ENCODE measurements at regions not wholly inside any gene's neighbourhood (a gene's known extent, or its start where the extent isn't known, plus 50 kb on each side); places are given as distances from the start of the nearest gene placed in this dataset.

DNA sequence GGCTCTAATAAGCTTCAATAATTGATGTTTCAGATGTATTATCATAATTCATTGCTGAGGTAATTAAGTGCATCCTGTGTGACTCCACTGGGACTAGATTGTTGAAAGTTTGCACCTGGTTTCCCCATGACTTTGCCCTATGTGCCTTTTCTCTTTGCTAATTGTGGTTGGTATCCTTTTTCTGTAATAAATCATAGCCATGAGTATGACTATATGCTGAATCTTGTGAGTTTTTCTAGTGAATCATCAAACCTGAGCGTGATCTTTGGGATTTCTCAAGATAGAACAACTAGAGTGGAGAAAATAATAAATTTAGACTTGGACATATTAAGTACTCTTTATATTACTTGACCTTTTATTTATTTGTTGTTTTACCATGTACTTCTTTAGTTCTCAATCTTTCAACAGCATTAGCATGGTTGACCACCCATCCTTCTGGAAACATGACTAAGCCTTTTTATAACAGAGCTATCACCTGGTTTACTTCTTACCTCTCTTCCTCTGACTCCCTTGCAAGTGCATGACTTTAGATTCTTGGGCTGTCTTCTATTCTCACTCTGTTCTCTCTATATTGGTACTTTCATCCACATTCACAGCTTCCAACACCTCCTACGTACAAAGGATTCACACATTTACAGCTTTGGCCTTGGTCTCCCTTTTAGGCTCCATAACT, 239.6 kb upstream of the TAS2R1 start:
- H3K4me3 ChIP-seq (ENCODE audit: low read length), result no peak overlapping the region
- peak; percentile 91 for DNase-seq (ENCODE audit: low read depth)
- TF ChIP-seq, protein P1, sequence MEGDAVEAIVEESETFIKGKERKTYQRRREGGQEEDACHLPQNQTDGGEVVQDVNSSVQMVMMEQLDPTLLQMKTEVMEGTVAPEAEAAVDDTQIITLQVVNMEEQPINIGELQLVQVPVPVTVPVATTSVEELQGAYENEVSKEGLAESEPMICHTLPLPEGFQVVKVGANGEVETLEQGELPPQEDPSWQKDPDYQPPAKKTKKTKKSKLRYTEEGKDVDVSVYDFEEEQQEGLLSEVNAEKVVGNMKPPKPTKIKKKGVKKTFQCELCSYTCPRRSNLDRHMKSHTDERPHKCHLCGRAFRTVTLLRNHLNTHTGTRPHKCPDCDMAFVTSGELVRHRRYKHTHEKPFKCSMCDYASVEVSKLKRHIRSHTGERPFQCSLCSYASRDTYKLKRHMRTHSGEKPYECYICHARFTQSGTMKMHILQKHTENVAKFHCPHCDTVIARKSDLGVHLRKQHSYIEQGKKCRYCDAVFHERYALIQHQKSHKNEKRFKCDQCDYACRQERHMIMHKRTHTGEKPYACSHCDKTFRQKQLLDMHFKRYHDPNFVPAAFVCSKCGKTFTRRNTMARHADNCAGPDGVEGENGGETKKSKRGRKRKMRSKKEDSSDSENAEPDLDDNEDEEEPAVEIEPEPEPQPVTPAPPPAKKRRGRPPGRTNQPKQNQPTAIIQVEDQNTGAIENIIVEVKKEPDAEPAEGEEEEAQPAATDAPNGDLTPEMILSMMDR (conservative IDR thresholded peaks at IDR 0.05; ENCODE audit: low read length), result no peak

DNA sequence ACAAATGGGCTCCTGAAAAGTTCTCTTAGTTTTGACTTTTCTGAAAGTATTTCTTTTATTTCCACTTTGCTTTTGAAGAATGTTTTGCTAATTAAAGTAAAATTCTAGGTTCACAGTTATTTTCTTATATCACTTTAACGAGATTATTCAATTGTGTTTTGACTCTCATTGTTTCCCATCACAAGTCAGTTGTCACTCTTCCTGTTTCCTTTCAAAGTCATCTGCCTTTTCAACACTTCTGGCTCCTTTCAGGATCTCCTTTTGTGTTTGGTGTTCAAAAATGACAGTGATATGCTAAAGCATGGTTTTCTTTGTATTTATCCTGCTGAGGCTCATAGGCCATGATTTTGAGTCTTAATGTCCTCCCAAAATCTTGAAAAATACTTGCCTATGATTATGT, 235.4 kb upstream of the TAS2R1 start:
- no peak overlapping the region for H3K4me3 ChIP-seq (ENCODE audit: low read length)
- TF ChIP-seq, protein P1 (conservative IDR thresholded peaks at IDR 0.05; ENCODE audit: low read length), result no peak
- no peak for DNase-seq (ENCODE audit: low read depth)

DNA sequence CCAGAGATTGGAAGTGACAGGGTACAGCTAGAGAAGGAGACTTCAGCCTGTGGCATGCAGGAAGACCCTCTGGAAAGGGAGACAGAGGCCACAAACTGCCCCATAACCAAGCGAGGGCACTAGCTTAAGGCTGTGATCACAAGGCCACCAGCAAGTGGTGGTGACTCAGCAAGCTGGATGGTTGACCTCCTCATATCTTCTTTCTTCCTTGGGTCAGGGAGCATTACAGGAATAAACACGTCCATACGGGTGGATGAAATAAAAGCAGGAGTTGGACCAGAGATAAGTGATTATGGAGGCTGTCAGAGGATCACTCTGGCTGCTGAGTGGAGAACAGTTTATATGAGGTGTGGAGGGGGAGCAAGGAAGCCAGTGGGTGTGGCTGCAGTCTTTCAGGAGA, 234.6 kb upstream of the TAS2R1 start:
- TF ChIP-seq, protein P1 (conservative IDR thresholded peaks at IDR 0.05; ENCODE audit: low read length), result no peak
- no peak for DNase-seq (ENCODE audit: low read depth)
- H3K4me3 ChIP-seq (ENCODE audit: low read length), result no peak overlapping the region

DNA sequence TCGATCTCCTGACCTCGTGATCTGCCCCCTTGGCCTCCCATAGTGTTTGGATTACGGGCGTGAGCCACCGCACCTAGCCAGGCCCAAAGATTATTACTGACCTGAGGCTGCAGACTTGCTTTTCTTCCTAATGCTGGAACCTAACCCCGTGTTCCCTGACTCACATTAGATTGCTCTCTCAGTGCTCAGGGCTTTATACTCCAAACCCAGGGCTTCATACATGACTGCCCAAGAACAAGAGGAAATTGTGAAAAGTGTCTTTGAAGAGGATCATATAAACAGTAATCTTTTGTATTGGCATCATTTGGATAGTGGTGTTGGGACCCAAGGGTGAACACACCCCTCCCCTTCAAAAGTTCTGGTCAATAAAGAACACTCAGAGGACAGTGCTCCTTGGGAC, 233.3 kb upstream of the TAS2R1 start:
- TF ChIP-seq, protein P1 (conservative IDR thresholded peaks at IDR 0.05; ENCODE audit: low read length), result no peak
- no peak for DNase-seq (ENCODE audit: low read depth)

DNA sequence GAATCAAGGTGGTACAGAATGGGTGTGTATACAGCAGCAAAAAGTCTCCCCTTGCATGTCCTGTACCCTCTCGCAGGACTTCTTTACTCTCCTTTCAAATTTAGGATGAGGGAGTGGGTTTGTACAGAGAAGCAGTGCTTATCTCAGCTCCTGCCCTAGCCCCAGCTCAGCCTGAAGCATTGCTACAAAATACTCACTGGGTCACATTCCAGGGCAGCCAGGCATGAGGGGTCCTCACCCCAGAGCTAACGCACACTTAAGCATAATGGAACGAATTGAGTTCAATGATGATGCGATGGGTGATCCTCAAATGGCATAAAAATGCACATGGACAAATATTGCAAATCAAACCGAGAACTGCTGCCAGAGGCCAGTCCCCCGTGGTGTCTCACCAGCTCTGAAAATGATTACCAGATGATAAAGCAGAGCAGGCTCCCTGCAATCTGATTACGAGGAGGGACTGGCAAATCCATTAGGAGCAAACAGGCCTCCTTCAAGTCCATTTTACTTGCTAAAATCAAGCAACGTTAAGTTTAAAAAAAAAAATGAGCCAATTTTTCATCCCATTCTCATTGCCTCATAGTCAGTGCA, 231.6 kb upstream of the TAS2R1 start:
- H3K4me3 ChIP-seq (ENCODE audit: low read length), result no peak overlapping the region
- DNase-seq (ENCODE audit: low read depth), result peak; percentile 74
- TF ChIP-seq, protein P1 (conservative IDR thresholded peaks at IDR 0.05; ENCODE audit: low read length), result no peak

More for the DNA sequence above, 233.3 kb upstream of the TAS2R1 start:
- no peak overlapping the region for H3K4me3 ChIP-seq (ENCODE audit: low read length)

DNA sequence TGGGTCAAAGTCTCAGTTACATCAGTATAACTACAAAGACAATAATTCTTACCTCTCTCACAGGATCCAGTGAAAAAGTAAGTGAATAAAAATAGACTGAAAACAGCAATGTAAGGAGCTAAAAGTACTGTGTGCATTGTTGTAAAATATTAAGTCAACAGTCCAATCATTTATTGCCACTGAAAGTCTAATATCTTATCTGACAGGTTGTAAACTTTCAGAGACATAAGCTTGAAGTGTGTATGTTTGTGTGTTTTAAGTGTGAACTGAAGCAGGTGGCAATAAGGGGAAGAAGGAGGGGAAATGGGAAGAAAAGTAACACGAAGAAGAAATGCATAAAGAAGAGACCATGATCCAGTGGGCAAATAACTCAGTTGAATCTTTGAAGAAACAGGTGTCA, 229.7 kb upstream of the TAS2R1 start:
- DNase-seq (ENCODE audit: low read depth), result no peak
- no peak overlapping the region for H3K4me3 ChIP-seq (ENCODE audit: low read length)
- TF ChIP-seq, protein P1 (conservative IDR thresholded peaks at IDR 0.05; ENCODE audit: low read length), result no peak

DNA sequence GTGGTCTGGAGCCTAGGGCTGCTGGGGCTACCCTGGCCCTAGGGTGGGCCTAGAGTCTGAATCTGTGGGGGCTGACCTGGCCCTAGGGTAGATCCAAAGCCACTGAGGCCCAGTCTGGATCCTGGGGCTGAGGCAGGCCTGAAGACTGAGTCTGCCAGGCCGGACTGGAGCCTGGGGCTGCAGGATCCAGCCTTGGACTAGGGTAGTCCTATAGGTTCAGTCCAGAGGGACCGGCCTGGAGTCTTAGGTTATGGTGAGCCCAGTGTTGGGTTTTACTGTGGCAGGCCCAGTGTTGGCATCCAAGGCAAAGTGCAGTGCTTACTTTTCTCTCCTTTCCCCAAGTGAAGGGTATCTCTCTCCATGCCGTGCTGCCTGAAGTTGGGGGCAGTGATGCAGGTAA, 227.9 kb upstream of the TAS2R1 start:
- H3K4me3 ChIP-seq (ENCODE audit: low read length), result no peak overlapping the region
- DNase-seq (ENCODE audit: low read depth), result no peak
- TF ChIP-seq, protein P1 (conservative IDR thresholded peaks at IDR 0.05; ENCODE audit: low read length), result no peak

Data from AG10803 (cell line).